HFFc6 (cell line): ENCODE measurements at regions not wholly inside any gene's neighbourhood (a gene's known extent, or its start where the extent isn't known, plus 50 kb on each side); places are given as distances from the start of the nearest gene placed in this dataset.

Source experiments
- DNase-seq: peaks from one replicate; pipeline ENCODE4 v3.0.0-alpha.2; 2018
- H3K27ac Mint-ChIP-seq: 2 replicates; pipeline ENCODE4 v1.8.0; 2020; ENCODE audit warnings: mild to moderate bottlenecking, mixed read lengths
- H3K27me3 Mint-ChIP-seq: 2 replicates; pipeline ENCODE4 v1.8.0; 2021; ENCODE audit warnings: mild to moderate bottlenecking, moderate library complexity, mixed read lengths; ENCODE audit not compliant: insufficient read depth
- H3K36me3 Mint-ChIP-seq: 2 replicates; pipeline ENCODE4 v1.8.0; 2021; ENCODE audit warnings: low read depth, mixed read lengths
- H3K4me1 Mint-ChIP-seq: 2 replicates; pipeline ENCODE4 v1.8.0; 2020; ENCODE audit warnings: low read depth, mixed read lengths
- H3K4me3 Mint-ChIP-seq: 2 replicates; pipeline ENCODE4 v1.8.0; 2020; ENCODE audit warnings: mild to moderate bottlenecking, moderate library complexity, mixed read lengths
- H3K9me3 Mint-ChIP-seq: 2 replicates; pipeline ENCODE4 v1.8.0; 2020; ENCODE audit warnings: mild to moderate bottlenecking, mixed read lengths
- TF ChIP-seq, protein P1 (sequence below): fragments of 200-600 bp; sonication (generic); IDR thresholded peaks from 2 replicates; pipeline ENCODE4 v1.5.0; 2021; ENCODE audit warnings: antibody characterized with exemption, mild to moderate bottlenecking

DNA sequence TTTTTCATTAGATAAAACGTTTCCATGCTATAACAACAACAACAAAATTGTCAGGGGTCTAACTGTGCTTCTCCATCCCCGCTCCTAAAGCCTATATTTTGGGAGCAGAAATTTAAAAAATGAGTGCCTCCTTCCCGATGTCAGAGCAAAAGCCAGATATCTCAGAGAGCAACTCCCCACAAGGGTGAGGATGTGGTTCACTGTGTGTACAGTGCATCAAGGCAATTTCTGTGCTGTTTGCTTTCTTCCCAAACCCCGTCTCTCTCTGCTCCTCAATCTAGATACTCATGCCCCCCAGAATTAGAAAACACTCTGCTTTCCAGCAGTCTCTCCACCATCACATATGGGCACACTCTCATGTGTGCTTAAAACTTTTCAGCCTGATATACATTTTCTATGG lies 76.7 kb upstream of the MBNL1 start:
- no peak for DNase-seq
- Mint-ChIP-seq H3K27me3 (no peaks in the 10 kb centered on the region), H3K27ac (no peak overlapping the region), H3K4me1 (peaks cover 13% of the 10 kb centered on the region), H3K36me3 (no peaks in the 10 kb centered on the region), H3K4me3 (no peak overlapping the region), H3K9me3 (no peaks in the 10 kb centered on the region)
- TF ChIP-seq, protein P1, sequence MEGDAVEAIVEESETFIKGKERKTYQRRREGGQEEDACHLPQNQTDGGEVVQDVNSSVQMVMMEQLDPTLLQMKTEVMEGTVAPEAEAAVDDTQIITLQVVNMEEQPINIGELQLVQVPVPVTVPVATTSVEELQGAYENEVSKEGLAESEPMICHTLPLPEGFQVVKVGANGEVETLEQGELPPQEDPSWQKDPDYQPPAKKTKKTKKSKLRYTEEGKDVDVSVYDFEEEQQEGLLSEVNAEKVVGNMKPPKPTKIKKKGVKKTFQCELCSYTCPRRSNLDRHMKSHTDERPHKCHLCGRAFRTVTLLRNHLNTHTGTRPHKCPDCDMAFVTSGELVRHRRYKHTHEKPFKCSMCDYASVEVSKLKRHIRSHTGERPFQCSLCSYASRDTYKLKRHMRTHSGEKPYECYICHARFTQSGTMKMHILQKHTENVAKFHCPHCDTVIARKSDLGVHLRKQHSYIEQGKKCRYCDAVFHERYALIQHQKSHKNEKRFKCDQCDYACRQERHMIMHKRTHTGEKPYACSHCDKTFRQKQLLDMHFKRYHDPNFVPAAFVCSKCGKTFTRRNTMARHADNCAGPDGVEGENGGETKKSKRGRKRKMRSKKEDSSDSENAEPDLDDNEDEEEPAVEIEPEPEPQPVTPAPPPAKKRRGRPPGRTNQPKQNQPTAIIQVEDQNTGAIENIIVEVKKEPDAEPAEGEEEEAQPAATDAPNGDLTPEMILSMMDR: no peak

DNA sequence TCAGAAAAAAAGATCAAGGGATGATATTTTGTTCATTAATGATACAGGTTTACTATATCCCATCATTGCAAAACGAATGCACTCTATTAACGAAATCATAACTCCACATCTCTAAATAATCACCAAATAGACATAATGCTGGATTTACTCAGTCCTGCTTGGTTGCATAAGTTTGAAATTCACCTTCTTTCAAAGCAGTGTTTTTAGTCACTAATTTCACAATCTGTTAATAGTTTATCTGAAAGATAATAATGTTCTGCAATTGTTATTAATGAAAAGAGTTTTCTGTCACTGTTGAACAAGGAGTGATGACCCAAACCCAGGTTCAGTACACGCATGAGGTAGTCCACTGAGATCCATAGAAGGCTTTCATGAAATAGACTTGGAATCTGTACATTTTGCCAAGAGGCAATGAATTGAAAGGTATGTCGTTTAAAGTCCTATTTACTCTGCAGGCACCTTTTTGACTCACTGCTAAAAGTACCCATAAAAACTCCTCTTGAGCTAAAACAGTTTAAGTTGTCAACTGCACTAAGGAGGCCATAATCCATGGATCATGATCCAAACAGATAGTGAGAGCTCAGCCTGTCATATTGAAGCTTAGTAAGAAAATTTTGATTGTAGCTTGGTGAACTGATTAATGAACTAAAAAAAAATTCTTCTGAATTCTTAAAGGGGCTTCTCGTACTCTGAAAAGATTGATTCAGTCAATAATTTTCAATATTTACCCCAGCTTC lies 75.6 kb upstream of the MBNL1 start:
- Mint-ChIP-seq H3K36me3 (no peaks in the 10 kb centered on the region), H3K27ac (no peak overlapping the region), H3K9me3 (no peaks in the 10 kb centered on the region), H3K4me3 (no peak overlapping the region), H3K27me3 (no peaks in the 10 kb centered on the region), H3K4me1 (peaks cover 23% of the 10 kb centered on the region)
- DNase-seq: no peak
- TF ChIP-seq, protein P1: no peak

DNA sequence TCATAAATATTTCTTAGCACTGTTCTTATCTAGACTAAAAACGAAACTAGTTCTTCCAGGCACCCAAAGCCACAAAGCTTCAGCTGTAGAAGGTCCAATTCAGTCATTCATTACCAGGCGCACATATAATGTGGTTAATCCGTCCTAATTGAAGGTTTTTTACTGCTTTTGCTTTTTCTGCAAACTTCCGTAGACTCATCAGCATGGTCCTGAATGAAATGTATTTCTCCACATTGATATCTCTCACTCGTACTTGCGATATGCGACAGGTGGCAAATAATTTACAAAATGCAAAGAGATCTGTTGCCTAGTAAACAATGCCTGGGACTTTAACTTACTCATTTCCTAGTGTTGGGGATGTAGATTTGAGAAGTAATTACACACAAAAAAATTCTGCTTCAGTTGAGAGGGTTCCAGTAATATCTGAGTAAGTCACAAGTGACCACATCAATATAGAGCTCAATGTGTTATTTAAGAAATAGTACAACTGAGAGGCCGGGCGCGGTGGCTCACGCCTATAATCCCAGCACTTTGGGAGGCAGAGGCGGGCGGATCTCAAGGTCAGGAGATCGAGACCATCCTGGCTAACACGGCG lies 75.0 kb upstream of the MBNL1 start:
- H3K27me3 Mint-ChIP-seq: no peaks in the 10 kb centered on the region
- no peak overlapping the region for H3K27ac Mint-ChIP-seq
- peaks cover 25% of the 10 kb centered on the region for H3K4me1 Mint-ChIP-seq
- TF ChIP-seq, protein P1: no peak
- no peaks in the 10 kb centered on the region for H3K36me3 Mint-ChIP-seq
- DNase-seq: no peak
- H3K4me3 Mint-ChIP-seq: no peak overlapping the region
- no peaks in the 10 kb centered on the region for H3K9me3 Mint-ChIP-seq

DNA sequence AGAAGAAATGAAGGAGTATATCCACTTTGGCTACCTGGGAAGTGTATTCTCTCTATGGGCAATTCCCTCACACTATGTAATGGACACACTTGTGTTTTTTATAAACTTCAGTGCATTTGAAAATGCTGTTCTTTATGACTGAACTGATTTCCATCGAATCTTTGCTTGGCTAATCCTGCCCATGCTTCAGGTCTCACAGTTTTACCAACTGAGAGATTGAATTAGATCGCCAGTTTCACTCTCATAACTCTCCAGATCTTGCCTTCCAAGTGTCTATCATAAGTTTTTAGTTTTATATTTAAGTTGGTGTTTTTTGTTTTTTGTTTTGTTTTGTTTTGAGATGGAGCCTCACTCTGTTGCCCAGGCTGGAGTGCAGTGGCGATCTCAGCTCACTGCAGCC lies 73.5 kb upstream of the MBNL1 start:
- Mint-ChIP-seq H3K4me1 (peaks cover 25% of the 10 kb centered on the region), H3K27ac (no peak overlapping the region)

DNA sequence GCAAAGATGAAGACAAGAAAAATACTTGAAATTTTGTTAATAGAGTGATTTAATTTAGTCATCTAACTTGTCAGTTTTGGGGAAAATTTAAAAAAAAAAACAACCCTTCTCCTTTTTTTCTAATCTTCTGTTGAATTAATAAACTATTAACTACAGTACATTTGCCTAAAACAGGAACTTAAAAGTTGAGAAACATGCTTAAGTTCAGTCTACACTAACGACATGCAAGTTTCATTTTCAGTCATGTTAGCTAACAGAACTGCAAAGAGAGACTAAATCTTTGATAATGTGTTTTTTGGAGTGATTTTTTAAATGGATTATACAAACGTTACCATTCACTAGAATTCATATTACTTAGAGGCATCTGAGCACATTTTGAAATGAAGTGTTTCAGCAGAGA lies 71.9 kb upstream of the MBNL1 start:
- TF ChIP-seq, protein P1: no peak
- Mint-ChIP-seq H3K9me3 (no peaks in the 10 kb centered on the region), H3K4me1 (peaks cover 31% of the 10 kb centered on the region), H3K27me3 (no peaks in the 10 kb centered on the region), H3K27ac (no peak overlapping the region), H3K4me3 (peak overlapping the region; percentile 68; the same call in 1 of the 2 replicates), H3K36me3 (no peaks in the 10 kb centered on the region)
- no peak for DNase-seq

More for the DNA sequence above, 73.5 kb upstream of the MBNL1 start:
- Mint-ChIP-seq H3K4me3 (no peak overlapping the region), H3K27me3 (no peaks in the 10 kb centered on the region), H3K36me3 (no peaks in the 10 kb centered on the region), H3K9me3 (no peaks in the 10 kb centered on the region)
- TF ChIP-seq, protein P1: no peak
- no peak for DNase-seq
